Neural cell (in vitro differentiated cells): ENCODE measurements at regions not wholly inside any gene's neighbourhood (a gene's known extent, or its start where the extent isn't known, plus 50 kb on each side); places are given as distances from the start of the nearest gene placed in this dataset.

ENCODE experiments used
- EZH2 ChIP-seq: fragments of 200-600, 300-800 bp; shearing (Covaris generic), sonication (generic); IDR thresholded peaks from 2 replicates; pipeline ENCODE4 v1.6.1; 2014; ENCODE audit warnings: antibody characterized with exemption, low read length, borderline replicate concordance, mild to moderate bottlenecking; ENCODE audit not compliant: insufficient read depth, poor library complexity, severe bottlenecking
- RAD21 ChIP-seq: fragments of 450-650 bp; conservative IDR thresholded peaks from 2 replicates; pipeline ENCODE4 v1.6.1; 2014; ENCODE audit warnings: antibody characterized with exemption, mild to moderate bottlenecking, moderate library complexity
- TF ChIP-seq, protein P1 (sequence below): fragments of 450-650 bp; IDR thresholded peaks from 2 replicates; pipeline ENCODE4 v1.5.1; 2014; ENCODE audit warnings: antibody characterized with exemption, mild to moderate bottlenecking, moderate library complexity; ENCODE audit not compliant: poor library complexity, severe bottlenecking

DNA sequence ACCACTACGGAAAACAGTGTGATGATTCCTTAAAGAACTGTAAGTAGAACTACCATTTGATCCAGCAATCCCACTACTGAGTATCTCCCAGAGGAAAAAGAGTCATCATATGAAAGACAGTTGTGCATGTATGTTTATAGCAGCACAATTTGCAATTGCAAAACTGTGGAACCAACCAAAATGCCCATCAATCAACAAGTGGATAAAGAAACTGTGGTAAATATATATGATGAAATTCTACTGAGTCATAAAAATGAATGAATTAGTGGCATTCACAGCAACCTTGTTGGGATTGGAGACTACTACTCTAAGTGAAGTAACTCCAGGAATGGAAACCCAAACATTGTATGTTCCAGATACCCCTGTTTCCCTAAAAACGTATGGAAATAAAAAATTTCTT, 337.0 kb upstream of the PTBP2 start:
- TF ChIP-seq RAD21 = no peak
- TF ChIP-seq, protein P1, sequence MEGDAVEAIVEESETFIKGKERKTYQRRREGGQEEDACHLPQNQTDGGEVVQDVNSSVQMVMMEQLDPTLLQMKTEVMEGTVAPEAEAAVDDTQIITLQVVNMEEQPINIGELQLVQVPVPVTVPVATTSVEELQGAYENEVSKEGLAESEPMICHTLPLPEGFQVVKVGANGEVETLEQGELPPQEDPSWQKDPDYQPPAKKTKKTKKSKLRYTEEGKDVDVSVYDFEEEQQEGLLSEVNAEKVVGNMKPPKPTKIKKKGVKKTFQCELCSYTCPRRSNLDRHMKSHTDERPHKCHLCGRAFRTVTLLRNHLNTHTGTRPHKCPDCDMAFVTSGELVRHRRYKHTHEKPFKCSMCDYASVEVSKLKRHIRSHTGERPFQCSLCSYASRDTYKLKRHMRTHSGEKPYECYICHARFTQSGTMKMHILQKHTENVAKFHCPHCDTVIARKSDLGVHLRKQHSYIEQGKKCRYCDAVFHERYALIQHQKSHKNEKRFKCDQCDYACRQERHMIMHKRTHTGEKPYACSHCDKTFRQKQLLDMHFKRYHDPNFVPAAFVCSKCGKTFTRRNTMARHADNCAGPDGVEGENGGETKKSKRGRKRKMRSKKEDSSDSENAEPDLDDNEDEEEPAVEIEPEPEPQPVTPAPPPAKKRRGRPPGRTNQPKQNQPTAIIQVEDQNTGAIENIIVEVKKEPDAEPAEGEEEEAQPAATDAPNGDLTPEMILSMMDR = no peak
- TF ChIP-seq EZH2 = no peak
